22Rv1 (cell line): ENCODE measurements at regions not wholly inside any gene's neighbourhood (a gene's known extent, or its start where the extent isn't known, plus 50 kb on each side); places are given as distances from the start of the nearest gene placed in this dataset.

Experiments
- CTCF ChIP-seq: fragments of 450-650 bp; IDR thresholded peaks from 2 replicates; pipeline ENCODE4 v1.5.1; 2017; ENCODE audit warnings: mild to moderate bottlenecking
- ZFX ChIP-seq: fragments of 450-650 bp; IDR thresholded peaks from 2 replicates; pipeline ENCODE4 v1.6.1; 2017; ENCODE audit warnings: antibody characterized with exemption, borderline replicate concordance

GRCh38 chr11:127106938-127107337 lies 106.4 kb upstream of the KIRREL3 start:
- TF ChIP-seq CTCF (no peak), ZFX (no peak)
